ENCODE measurements at regions not wholly inside any gene's neighbourhood (a gene's known extent, or its start where the extent isn't known, plus 50 kb on each side); places are given as distances from the start of the nearest gene placed in this dataset.

- ATAC-seq, result no peak
- no peak for TF ChIP-seq SNAI2 (CRISPR knock-in tag; IDR thresholded peaks at IDR 0.05)
- TF ChIP-seq TSHZ2 (CRISPR knock-in tag; IDR thresholded peaks at IDR 0.05), result no peak
- no peak for TF ChIP-seq BACH2 (CRISPR knock-in tag; IDR thresholded peaks at IDR 0.05; ENCODE audit: borderline replicate concordance)
- TF ChIP-seq CSDC2 (CRISPR knock-in tag; IDR thresholded peaks at IDR 0.05), result no peak
Measured at GRCh38 chr17:33950061-33950460, 305.0 kb upstream of the CCL2 start.

GRCh38 chr17:33952425-33952824, 302.7 kb upstream of the CCL2 start:
- no peak for ATAC-seq
- TF ChIP-seq ZFP30 (CRISPR knock-in tag; IDR thresholded peaks at IDR 0.05) (no peak), TSHZ2 (CRISPR knock-in tag; IDR thresholded peaks at IDR 0.05) (no peak), PATZ1 (CRISPR knock-in tag; IDR thresholded peaks at IDR 0.05; ENCODE audit: borderline replicate concordance) (no peak), TCF4 (CRISPR knock-in tag; IDR thresholded peaks at IDR 0.05; ENCODE audit: borderline replicate concordance) (no peak), ZNF565 (CRISPR knock-in tag; conservative IDR thresholded peaks at IDR 0.05; ENCODE audit: low read depth) (no peak), POU6F1 (CRISPR knock-in tag; IDR thresholded peaks at IDR 0.05; ENCODE audit: borderline replicate concordance, low read depth) (no peak), CREB5 (CRISPR knock-in tag; IDR thresholded peaks at IDR 0.05; ENCODE audit: low read depth) (no peak), CSRNP3 (CRISPR knock-in tag; IDR thresholded peaks at IDR 0.05) (no peak), CSDC2 (CRISPR knock-in tag; IDR thresholded peaks at IDR 0.05) (no peak), OSR1 (CRISPR knock-in tag; IDR thresholded peaks at IDR 0.05) (no peak), ZC3H10 (CRISPR knock-in tag; IDR thresholded peaks at IDR 0.05) (no peak), GLIS3 (CRISPR knock-in tag; IDR thresholded peaks at IDR 0.05) (no peak), BACH2 (CRISPR knock-in tag; IDR thresholded peaks at IDR 0.05; ENCODE audit: borderline replicate concordance) (no peak), TOX (CRISPR knock-in tag; IDR thresholded peaks at IDR 0.05; ENCODE audit: borderline replicate concordance) (no peak), ZFP3 (CRISPR knock-in tag; IDR thresholded peaks at IDR 0.05) (no peak), ZNF70 (CRISPR knock-in tag; IDR thresholded peaks at IDR 0.05) (no peak), SNAI2 (CRISPR knock-in tag; IDR thresholded peaks at IDR 0.05) (no peak), PPARA (CRISPR knock-in tag; IDR thresholded peaks at IDR 0.05; ENCODE audit: borderline replicate concordance) (no peak)
